ENCODE measurements at regions not wholly inside any gene's neighbourhood (a gene's known extent, or its start where the extent isn't known, plus 50 kb on each side); places are given as distances from the start of the nearest gene placed in this dataset.

DNA sequence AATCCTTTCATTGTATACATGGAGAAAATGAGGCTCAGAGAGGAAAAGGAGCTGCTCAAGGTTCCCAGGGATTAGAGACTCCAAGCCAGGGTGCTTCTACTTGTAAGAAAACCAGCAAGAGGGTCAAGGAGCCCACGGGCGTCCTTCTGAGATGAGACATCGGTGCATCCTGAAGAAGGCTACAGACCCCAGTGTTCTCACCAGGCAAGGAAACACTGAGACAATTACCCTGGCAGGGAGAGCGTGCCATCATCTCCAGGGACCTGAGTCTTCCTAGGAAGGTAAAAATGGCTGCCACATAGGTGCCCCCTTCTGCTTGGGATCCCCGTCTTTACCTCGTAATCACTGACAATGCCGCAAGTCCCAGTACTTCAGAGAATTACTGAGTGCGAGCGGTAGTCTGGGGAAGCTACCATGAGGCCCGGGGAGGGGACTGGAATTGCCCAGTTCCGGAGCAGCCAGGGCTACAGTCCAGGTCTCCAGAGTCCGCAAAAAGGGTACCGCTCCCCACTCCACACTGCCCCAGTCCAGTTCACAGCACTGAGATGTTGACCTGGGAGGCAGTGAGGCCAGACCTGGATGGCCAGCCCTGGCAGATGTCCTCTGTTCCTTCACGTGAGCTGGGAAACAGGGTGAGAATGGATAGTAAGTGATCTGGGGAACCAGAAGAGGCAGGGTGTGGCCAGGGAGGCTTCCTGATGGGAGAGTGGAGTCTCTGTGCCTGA lies 164.7 kb upstream of the SMAD3 start:
- H3K4me3 ChIP-seq (ENCODE audit: low read depth, low read length), result no peak overlapping the region

GRCh38 chr15:66901336-66902100 lies 163.9 kb upstream of the SMAD3 start:
- no peak overlapping the region for H3K4me3 ChIP-seq (ENCODE audit: low read depth, low read length)

DNA sequence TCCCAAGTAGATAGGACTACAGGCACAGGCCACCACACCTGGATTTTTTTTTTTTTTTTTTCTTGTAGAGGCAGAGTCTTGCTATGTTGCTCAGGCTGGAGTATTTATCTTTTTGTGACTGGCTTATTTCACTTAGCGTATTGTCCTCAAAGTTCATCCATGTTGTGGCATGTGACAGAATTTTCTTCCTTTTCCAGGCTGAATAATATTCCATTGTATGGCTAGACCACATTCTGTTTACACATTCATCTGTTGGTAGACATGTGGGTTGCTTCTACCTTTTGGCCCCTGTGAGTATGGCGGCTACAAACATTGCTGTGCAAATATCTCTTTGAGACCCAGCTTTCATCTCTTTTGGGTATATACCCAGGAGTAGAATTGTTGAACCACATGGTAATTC lies 160.2 kb upstream of the SMAD3 start:
- no peak overlapping the region for H3K4me3 ChIP-seq (ENCODE audit: low read depth, low read length)

DNA sequence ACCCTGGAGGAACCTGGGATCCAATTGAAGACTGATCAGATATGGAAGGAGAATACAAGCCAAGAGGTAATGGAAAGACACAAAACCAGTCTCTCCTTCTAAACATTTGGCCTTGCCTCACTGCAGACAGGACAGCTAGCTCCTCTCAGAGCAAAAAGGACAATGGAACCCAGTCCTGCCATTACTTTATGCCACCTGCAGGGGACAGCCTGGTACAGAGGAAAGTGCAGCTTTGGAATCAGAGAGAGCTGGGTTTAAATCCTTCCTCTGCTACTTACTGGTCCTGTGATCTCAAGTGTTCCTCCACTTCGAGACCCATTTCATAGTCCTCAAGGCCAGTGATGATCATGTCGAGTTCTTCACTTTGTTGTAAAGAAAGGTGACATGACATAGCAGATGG lies 159.4 kb upstream of the SMAD3 start:
- no peak overlapping the region for H3K4me3 ChIP-seq (ENCODE audit: low read depth, low read length)

GRCh38 chr15:66906668-66907614 lies 158.5 kb upstream of the SMAD3 start:
- H3K4me3 ChIP-seq (ENCODE audit: low read depth, low read length), result no peak overlapping the region

- no peak overlapping the region for H3K4me3 ChIP-seq (ENCODE audit: low read depth, low read length)
Measured at GRCh38 chr15:66907826-66908743, 157.3 kb upstream of the SMAD3 start.

DNA sequence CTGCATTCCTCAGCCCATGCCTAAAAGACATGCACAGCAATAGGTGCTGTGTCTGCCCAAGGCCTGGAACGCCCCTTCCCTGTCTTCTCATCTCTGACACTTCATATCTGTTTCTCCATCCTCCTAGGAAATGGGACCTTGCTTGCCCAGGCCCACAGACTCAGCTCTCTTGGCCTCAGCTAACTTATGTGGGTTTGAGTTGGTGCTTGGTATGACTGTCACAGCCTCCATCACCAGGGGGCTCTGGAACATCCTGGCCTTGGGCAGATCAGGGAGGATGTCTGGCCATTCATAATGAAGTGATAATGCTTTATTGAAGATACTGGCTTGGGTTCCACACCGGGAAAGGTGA lies 156.7 kb upstream of the SMAD3 start:
- H3K4me3 ChIP-seq (ENCODE audit: low read depth, low read length), result no peak overlapping the region

- no peak overlapping the region for H3K4me3 ChIP-seq (ENCODE audit: low read depth, low read length)
Measured at GRCh38 chr15:66909381-66909890, 156.0 kb upstream of the SMAD3 start.

- H3K4me3 ChIP-seq (ENCODE audit: low read depth, low read length), result no peak overlapping the region
Measured at GRCh38 chr15:66911131-66911700, 154.2 kb upstream of the SMAD3 start.

DNA sequence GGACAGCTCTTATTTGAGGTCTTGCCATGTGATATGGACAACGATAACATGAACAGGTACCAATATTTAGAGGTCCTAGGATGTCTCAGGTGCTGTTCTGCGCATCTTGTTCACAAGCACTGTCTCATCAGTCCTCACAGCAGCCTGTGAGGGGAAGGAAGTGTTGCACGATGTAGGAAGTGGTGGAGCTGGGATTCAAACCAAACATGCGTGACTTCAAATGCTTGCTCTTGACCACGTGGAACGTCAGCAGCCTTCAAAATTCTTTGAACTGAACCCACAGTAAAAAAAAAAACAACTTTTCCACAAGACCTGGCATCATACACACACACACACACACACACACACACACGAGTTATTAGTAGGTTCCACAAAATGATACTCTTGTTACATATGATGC lies 153.4 kb upstream of the SMAD3 start:
- no peak overlapping the region for H3K4me3 ChIP-seq (ENCODE audit: low read depth, low read length)

- H3K4me3 ChIP-seq (ENCODE audit: low read depth, low read length), result no peak overlapping the region
Measured at GRCh38 chr15:66912441-66912840, 153.0 kb upstream of the SMAD3 start.

GRCh38 chr15:66917904-66918448 lies 147.4 kb upstream of the SMAD3 start:
- no peak overlapping the region for H3K4me3 ChIP-seq (ENCODE audit: low read depth, low read length)

DNA sequence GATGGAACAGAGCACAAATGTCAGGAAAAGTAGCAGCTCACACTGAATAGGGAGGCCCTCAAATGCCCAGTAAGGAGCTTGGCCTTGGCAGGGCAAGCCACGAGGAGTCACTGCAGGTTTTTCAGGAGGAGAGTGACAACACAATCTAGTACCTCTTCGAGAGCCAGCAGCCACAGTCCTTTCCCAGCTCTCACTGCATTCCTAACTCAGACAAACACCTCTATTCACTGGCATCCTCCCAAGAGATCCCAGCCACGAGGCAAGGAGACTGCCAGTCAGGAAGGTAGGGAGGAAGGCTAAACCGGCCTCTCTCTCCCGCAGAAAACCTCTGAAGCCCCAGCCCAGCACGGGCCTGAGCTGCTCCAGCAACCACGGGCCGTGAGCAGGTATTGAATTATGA lies 146.0 kb upstream of the SMAD3 start:
- no peak overlapping the region for H3K4me3 ChIP-seq (ENCODE audit: low read depth, low read length)

- no peak overlapping the region for H3K4me3 ChIP-seq (ENCODE audit: low read depth, low read length)
Measured at GRCh38 chr15:66921319-66921915, 144.0 kb upstream of the SMAD3 start.

DNA sequence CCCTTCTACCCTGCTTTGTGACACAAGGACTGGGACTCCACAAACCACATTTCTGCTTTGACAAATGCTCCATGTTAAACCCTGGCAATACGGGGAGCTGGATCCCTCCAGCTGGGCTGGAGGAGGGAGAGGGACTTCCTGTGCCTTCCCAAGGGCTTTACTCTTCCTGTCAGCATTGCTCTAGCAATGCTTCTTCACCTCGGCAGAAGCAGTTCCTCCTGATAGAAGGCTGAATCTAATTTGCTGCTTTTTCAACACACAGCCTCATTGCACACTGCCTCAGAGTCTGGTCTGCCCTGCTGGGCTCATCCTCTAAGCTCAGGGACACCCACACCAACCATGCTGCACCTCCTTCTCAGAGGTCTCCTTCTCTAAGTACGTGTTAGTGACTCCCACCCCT lies 142.8 kb upstream of the SMAD3 start:
- H3K4me3 ChIP-seq (ENCODE audit: low read depth, low read length), result no peak overlapping the region

DNA sequence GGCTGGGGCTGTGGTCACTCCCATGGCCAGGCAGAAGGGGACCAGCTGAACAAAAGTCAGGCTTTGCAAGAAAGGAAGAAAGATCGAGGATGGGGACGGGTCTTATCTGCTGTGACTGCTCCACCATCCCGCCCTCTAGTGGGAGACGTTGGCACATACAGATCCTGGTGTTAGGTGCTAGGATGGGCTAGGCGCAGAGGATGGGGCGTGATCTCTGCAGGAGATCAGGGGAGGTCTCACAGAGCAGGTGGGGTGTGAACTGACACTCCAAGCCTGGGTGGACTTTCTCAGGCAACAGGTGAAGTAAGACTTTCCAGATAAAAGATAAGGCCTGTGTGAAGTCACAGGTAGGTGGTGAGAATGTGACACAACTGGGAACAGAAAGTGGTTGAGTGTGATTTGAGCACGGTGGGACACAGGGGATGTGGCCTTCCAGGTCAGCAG lies 141.9 kb upstream of the SMAD3 start:
- no peak overlapping the region for H3K4me3 ChIP-seq (ENCODE audit: low read depth, low read length)

GRCh38 chr15:66924889-66925288 lies 140.5 kb upstream of the SMAD3 start:
- H3K4me3 ChIP-seq (ENCODE audit: low read depth, low read length), result no peak overlapping the region

DNA sequence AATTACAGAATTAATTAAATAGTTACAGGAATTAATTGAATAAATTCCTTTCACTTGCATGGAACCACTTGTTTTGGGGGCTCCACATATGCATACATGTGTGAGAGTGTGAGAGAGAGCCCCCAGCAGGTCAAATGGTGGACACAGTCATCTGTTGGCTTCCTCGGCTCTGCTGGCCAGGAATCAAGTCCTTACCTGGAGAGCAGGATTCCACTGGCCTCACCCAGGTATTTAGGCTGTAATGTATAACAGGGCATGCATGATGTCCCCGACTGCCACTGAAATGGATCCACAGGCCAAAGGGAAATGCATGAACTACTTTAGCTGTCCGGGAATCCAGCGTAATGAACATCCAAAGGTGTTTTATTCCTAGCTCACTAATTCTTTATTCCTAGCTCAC lies 139.7 kb upstream of the SMAD3 start:
- H3K4me3 ChIP-seq (ENCODE audit: low read depth, low read length), result no peak overlapping the region

All from iPS-11a (cell line).